ENCODE measurements at regions not wholly inside any gene's neighbourhood (a gene's known extent, or its start where the extent isn't known, plus 50 kb on each side); places are given as distances from the start of the nearest gene placed in this dataset.

DNA sequence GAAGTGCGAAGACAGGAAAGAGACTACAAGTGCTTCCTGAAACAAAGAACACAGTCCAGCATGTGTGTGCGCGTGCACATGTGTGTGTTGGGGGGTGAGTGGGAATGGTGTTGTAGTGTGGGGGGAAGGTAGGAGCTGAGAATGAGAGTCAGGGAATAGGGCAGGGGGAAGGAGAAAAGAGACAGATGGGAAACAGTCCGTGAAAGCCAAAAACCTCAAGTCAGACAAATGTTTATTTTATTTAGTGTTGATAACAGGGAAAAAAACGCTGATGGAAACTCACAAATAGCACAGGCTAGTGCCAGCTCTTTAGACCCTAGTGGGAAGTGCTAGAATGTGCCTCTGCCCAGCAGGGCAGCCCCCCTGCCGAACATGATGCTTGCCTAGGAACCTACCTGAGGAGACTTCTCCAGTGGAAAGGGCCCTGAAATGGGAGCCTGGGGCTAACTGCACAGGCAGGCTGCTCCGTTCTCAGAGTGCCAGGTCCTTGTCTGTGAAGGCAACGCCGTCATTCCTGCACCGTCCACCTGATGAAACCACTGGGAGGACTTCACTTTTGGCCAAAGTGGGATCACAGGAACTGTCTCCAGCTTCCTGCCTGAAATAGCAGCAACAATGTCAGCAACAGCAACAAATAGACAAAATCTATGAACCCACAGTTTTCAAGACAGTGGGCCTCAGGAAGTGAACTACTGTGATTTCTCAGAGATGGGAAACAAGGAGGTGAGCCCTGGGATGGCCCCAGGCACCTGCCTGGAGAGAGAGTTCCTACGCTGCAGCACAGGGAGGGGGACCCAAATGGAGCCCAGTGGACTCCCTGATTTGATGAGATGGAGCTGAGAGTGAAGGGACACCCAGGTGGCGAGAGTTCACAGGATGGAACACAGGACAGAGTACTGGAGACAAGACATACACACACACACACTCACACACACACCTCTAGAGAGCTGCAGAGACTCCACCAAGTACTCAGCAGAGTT is 379.7 kb downstream of the RPS24 start:
- Histone ChIP-seq H3K4me1 (ENCODE audit: control insufficient read depth in 1 of 2, insufficient read depth in 2 of 2, low read depth in 1 of 2, low read length in 1 of 2) (peaks cover 0 to 39% of the 10 kb centered on the region in 2 experiments; a peak in 2 of 4 replicates), H3K9me3 (no peaks in the 10 kb centered on the region), H3K27me3 (ENCODE audit: insufficient read depth) (no peaks in the 10 kb centered on the region), H3K36me3 (replicated peaks in 1 of 2; ENCODE audit: control insufficient read depth in 1 of 2, insufficient read depth in 2 of 2, low read length in 1 of 2) (no peaks in the 10 kb centered on the region), H3F3A (replicated peaks; ENCODE audit: insufficient read depth) (no peaks in the 10 kb centered on the region), H3K9me2 (no peaks in the 10 kb centered on the region), H3K27ac (ENCODE audit: low read depth in 2 of 2, low read length in 1 of 2) (no peak overlapping the region; a peak in 1 of 4 replicates), H3K79me2 (ENCODE audit: insufficient read depth) (no peaks in the 10 kb centered on the region), H3K4me2 (no peak overlapping the region), H2AFZ (ENCODE audit: low read depth) (no peak overlapping the region), H3K9ac (no peak overlapping the region), H4K20me1 (ENCODE audit: insufficient read depth) (no peaks in the 10 kb centered on the region), H3K4me3 (ENCODE audit: low read depth in 2 of 2, low read length in 1 of 2) (no peak overlapping the region)
- TF ChIP-seq ZBTB33 (IDR thresholded peaks at IDR 0.05; ENCODE audit: borderline replicate concordance, low read depth) = no peak
- TF ChIP-seq EZH2phosphoT487 (IDR thresholded peaks at IDR 0.05; ENCODE audit: borderline replicate concordance, low read depth) = no peak
- no peak for TF ChIP-seq SIN3A (IDR thresholded peaks at IDR 0.05; ENCODE audit: borderline replicate concordance, low read depth, low read length)
- TF ChIP-seq MXI1 (IDR thresholded peaks at IDR 0.05; ENCODE audit: low read depth, low read length) = no peak
- no peak for TF ChIP-seq POLR2AphosphoS5 (IDR thresholded peaks at IDR 0.05; ENCODE audit: low read depth, low read length)
- TF ChIP-seq GABPA (IDR thresholded peaks at IDR 0.05; ENCODE audit: low read depth) = no peak
- TF ChIP-seq MAX (IDR thresholded peaks at IDR 0.05; ENCODE audit: low read depth) = no peak
- no peak for TF ChIP-seq SMC3 (IDR thresholded peaks at IDR 0.05; ENCODE audit: low read depth, low read length)
- no peak for TF ChIP-seq RAD21 (IDR thresholded peaks at IDR 0.05; ENCODE audit: low read length)
- TF ChIP-seq, protein P1, sequence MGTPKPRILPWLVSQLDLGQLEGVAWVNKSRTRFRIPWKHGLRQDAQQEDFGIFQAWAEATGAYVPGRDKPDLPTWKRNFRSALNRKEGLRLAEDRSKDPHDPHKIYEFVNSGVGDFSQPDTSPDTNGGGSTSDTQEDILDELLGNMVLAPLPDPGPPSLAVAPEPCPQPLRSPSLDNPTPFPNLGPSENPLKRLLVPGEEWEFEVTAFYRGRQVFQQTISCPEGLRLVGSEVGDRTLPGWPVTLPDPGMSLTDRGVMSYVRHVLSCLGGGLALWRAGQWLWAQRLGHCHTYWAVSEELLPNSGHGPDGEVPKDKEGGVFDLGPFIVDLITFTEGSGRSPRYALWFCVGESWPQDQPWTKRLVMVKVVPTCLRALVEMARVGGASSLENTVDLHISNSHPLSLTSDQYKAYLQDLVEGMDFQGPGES (IDR thresholded peaks at IDR 0.05; ENCODE audit: low read depth, low read length) = no peak
- TF ChIP-seq JUND (IDR thresholded peaks at IDR 0.05) = no peak
- TF ChIP-seq CTCF (IDR thresholded peaks at IDR 0.05) = no peak
- TF ChIP-seq CHD2 (IDR thresholded peaks at IDR 0.05; ENCODE audit: low read length, partially characterized antibody) = no peak
- TF ChIP-seq PBX3 (IDR thresholded peaks at IDR 0.05) = no peak
- no peak for TF ChIP-seq GATA2 (CRISPR knock-in tag; IDR thresholded peaks at IDR 0.05)
- no peak for TF ChIP-seq TEAD4 (IDR thresholded peaks at IDR 0.05; ENCODE audit: borderline replicate concordance, insufficient read depth)
- TF ChIP-seq YY1 (IDR thresholded peaks at IDR 0.05; ENCODE audit: low read depth) = no peak
- no peak for TF ChIP-seq NFIC (IDR thresholded peaks at IDR 0.05; ENCODE audit: borderline replicate concordance)
- no peak for TF ChIP-seq EP300 (IDR thresholded peaks at IDR 0.05; ENCODE audit: borderline replicate concordance in 1 of 2, low read depth in 1 of 2, low read length in 1 of 2)
- no peak for TF ChIP-seq RXRA (IDR thresholded peaks at IDR 0.05; ENCODE audit: borderline replicate concordance, low read depth)
- WGBS (ENCODE audit: low lambda C conversion rate) = 85% methylated on average over 11 of the region's 12 CpGs
- DNase-seq = no peak
- ChIA-PET POLR2A (no interaction called here), CTCF (interaction anchor here (1.0 kb wide), 2 partner anchors 10 to 366 kb away, joined by 3 read pairs; no protein-coding TSS in a partner anchor)
